NCI-H2171 (cell line): ENCODE measurements at regions not wholly inside any gene's neighbourhood (a gene's known extent, or its start where the extent isn't known, plus 50 kb on each side); places are given as distances from the start of the nearest gene placed in this dataset.
"Not testable (repeated sequence)": the region's sequence is repeated elsewhere in the genome, so short reads cannot be mapped to it uniquely, and the experiment has no call there.

Experiments
- DNase-seq: peaks from one replicate; lab custom pipeline; 2025; lab: John Stamatoyannopoulos, UW

DNA sequence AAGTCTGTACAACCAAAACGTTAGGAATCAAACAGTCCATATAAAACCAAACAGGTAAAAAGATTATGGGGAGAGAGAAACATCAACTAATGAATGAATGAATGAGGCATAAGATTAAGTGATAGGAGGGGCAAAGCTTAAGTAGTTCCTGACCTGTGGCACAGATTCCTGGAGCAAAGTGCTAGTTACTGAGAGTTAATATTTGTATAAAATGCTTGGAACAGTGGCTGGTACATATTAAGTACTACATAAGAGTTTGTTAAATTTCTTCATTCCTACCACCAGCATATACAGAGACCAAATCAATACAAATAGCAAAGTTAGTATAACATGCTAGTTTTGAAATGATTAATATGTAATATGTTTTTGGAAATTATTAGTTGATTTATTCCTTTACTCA, 363.7 kb downstream of the ADAM29 start:
- DNase-seq = no peak

GRCh38 chr4:175282407-175282806, 364.2 kb downstream of the ADAM29 start:
- DNase-seq = no peak

GRCh38 chr4:175290401-175290800, 372.2 kb downstream of the ADAM29 start:
- no peak for DNase-seq

DNA sequence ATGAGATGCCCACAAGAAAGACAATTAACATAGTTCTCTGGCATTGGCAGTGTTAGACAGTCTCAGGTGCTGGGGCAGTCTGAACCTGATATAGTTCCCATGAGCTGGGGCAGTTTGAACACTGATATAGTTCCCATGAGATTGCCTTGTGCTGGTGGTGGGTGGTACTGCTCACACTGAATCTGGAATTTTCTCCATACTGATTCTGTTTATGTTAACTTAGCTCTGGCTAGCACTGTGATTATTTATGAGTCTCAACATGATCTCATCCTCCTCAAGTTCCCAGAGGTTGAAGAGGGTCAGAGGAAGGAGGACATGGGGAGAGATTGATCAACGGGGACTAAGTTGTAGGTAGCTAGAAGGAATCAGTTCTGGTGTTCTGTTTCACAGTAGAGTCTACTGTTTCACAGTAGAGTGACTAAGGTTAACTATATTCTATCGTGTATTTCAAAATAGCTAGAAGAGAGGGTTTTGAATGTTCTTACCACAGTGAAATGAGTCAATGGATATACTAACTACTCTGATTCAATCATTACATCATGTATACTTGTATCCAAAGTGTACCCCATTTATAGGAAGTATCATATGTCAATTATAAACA, 379.9 kb downstream of the ADAM29 start:
- DNase-seq = no peak

DNA sequence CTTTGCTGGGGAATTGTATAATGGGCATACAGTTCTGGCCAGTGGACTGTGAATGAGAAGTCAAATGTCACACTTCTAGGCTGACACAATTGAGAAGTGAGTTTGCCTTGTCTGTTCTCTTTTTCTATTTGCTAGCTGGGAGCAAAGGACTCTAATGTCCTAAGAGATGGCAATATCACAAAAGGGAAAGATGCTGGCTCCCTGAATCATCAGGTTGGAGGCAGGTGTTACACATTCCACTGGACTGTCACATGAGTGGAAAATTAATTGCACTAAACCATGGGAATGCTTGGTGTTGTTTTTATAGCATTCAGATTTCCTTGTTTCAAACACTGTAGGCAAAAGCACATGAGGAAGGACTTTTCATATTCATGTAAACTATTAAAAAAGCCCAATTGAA, 388.3 kb downstream of the ADAM29 start:
- DNase-seq = no peak

GRCh38 chr4:175307326-175307725, 389.2 kb downstream of the ADAM29 start:
- no peak for DNase-seq

GRCh38 chr4:175308236-175308635, 390.1 kb downstream of the ADAM29 start:
- no peak for DNase-seq

- no peak for DNase-seq
Measured at GRCh38 chr4:175309041-175309440, 390.9 kb downstream of the ADAM29 start.

DNA sequence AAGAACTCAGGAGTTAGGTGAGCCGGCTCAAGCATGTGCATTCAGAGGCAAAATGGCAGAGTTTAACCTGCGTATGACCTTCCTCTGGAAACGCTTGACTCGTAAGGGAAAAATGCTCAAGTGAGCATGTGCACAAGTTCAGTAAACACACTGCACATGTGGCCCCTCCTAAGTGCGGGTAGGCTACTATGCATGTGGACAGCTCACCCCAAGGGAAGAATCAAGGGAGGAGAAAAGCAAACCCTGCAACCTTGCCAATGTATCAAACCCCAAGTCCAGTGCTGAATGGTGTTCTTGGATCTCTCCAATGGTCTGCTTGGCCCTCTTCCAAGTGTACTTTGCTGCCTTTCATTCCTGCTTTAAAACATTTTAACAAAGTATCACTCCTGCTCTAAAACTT, 407.1 kb downstream of the ADAM29 start:
- no peak for DNase-seq

- DNase-seq = no peak
Measured at GRCh38 chr4:175326796-175327195, 408.6 kb downstream of the ADAM29 start.

- DNase-seq = no peak
Measured at GRCh38 chr4:175330236-175330635, 412.1 kb downstream of the ADAM29 start.

DNA sequence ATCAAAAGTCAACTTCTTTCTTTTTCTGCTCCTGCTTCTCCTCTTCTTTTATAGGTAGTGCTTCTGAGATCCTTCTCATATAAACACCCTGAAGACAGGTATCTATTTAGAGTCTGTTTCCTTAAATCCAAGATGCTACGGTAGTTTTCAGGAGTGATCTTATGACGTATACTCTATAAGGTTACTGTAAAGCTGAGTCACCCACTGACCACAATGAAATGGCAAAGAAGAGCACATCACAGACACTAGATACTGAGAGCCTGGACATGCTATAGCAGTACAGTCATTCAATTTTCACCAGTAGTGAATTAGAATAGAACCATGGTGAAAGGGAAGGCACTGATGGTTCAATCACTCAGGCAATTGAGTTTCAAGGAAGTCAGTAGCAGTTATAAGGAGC, 412.5 kb downstream of the ADAM29 start:
- DNase-seq = no peak

- no peak for DNase-seq
Measured at GRCh38 chr4:175335331-175335730, 417.2 kb downstream of the ADAM29 start.

DNA sequence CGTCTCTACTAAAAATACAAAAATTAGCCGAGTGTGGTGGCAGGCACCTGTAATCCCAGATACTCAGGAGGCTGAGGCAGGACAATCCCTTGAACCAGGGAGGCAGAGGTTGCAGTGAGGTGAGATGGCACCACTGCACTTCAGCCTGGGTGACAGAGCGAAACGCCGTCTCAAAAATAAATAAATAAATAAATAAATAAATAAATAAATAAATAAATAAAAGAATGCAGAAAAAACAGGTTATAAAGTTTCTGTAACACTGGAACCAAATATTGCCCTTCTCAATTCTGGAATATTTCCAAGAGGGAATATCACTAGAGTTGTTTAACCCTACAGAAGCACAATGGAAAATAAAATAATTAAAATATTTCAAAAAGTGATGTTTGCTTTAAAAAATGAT, 418.4 kb downstream of the ADAM29 start:
- DNase-seq = not testable (repeated sequence)

DNA sequence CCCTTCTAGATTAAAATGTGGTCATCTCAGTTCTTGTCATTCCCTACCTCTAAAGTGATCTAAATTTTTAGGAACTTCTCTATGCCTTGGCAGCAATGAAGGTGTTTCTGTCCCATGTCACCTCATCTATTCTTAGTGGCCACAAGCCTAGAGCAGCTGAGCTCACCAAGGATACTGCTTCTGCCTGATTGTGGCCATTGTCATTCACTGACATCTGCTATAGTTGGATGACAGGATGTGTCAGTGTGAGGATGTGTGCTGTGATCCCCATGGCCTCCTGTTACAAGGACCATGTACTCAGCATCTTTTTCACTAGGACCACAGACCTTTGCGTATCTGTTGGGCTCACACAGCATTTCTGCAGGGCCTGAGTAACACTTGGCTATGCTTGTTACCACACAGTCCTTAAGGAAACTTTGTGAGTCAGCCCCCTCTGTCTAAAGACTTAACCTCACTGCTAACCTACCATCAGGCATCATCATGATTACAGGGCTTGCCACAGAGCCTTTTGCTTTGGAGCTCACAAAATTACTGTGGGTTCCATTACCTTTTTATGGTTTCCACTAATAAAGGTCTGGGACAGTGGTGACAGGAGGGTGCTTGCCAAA, 421.0 kb downstream of the ADAM29 start:
- no peak for DNase-seq

GRCh38 chr4:175341203-175341755, 423.1 kb downstream of the ADAM29 start:
- DNase-seq = no peak

DNA sequence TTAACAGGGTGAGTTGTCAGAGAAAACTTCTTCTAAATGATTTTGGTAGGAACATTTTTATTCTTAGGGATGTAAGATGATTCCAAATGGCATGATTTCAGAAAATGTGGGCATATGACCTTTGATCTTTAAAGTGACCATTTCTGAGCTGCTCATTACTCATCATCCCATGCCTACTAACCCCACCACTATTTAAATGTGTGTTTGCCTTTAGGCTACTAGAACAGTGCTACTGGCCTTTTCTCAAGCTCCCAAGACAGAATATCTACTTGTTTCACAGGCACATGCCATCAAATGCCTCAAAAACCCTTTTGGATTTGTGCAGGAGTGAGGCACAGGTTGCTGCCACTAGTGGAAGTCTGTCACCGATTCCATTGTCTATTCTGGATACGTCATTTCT, 428.2 kb downstream of the ADAM29 start:
- no peak for DNase-seq

GRCh38 chr4:175350246-175350645, 432.1 kb downstream of the ADAM29 start:
- DNase-seq = no peak

DNA sequence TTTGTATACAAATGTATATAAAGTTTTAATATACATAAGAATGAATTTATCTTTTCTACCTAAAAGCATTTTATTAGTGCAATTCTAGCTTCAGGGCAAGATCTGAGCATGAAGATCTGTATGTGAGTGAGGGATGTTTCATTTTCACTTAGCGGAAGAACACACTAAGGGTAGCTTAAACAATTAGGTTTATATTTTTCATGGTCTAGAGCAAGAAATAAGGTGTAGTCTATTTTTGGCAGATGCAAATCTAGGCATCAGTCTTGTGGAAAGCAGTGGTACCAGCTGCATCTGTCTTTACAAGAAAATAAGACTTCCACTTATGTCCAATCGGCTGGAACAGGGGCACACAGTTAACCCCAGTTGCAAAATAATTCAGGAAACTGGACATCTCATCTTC, 433.3 kb downstream of the ADAM29 start:
- DNase-seq = no peak

GRCh38 chr4:175369087-175369486, 443.0 kb downstream of the GPM6A start:
- DNase-seq = no peak

- DNase-seq = no peak
Measured at GRCh38 chr4:175371091-175371490, 441.0 kb downstream of the GPM6A start.

- no peak for DNase-seq
Measured at GRCh38 chr4:175373031-175373430, 439.0 kb downstream of the GPM6A start.

DNA sequence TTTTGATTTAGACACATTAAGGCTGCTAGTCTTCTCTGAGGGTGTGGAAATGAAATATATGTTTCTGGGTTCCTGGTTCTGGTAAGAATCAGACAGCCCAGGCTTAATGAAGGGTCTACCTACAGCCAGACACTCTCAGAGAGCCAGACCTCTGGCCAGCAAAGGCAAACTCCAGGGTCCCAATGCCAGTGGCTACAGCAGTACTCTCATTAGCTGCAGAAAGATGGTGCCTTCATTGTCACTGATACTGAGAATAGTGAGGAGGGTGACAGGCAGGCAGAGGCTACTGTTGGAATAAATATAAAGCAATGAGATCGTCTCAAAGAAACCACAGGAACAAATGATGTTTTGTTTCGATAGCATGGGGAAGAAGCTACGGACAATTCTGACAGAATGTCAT, 437.6 kb downstream of the GPM6A start:
- no peak for DNase-seq
